ENCODE measurements at regions not wholly inside any gene's neighbourhood (a gene's known extent, or its start where the extent isn't known, plus 50 kb on each side); places are given as distances from the start of the nearest gene placed in this dataset.

DNA sequence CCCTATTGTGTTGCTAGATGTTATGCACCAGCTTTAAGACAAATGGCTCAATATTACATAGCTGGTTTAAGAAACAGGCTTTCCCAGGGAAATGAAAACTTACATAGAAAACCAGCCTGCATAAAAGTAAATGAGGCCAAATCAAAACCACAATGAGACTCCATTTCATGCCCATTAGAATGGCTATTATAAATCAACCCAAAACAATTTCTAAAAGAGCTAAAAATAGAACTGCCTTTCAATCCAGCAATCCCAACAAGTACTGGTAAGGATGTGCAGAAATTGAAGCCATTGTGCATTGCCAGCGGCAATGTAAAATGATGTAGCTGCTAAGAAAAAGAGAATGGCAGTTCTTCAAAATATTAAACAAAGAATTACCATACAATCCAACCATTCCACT, 1170.0 kb upstream of the CDH9 start:
- no peak for DNase-seq

DNA sequence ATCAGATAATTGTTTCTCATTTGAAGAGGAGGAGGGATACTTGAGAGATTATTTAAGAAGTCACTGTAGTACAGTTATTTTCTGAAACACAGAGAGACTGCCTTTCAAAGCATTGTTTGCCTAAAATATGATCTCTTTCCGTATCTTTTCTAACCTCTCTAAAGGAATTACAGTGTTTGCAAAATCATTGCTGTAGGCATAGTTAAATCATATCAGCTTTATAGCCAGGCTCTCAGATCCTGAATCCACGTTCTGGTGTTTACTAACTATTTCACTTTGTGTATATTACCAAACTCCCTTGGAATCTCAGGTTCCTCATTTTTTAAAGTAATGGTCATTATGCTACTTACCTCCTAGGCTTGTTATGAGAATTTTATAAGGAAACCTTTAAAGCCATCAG, 1151.6 kb upstream of the CDH9 start:
- no peak for DNase-seq

DNA sequence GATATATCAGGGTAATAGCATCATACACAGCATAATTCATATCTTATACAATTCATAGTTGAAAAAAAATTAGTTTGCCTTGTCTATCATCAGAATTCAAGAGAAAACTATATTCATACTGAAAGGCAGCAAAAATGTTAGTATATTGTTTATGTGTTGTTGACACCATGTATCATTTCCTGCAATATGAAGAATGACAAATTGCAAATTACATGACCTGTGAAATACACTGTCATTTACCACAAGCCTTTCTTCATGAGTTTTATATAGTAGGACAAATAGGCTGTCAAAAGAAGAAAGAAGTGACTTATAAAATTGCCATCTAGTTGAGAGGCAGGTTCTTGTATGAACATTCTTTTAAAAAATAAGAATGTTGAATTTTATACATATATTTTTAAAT, 1136.3 kb upstream of the CDH9 start:
- DNase-seq, result no peak

DNA sequence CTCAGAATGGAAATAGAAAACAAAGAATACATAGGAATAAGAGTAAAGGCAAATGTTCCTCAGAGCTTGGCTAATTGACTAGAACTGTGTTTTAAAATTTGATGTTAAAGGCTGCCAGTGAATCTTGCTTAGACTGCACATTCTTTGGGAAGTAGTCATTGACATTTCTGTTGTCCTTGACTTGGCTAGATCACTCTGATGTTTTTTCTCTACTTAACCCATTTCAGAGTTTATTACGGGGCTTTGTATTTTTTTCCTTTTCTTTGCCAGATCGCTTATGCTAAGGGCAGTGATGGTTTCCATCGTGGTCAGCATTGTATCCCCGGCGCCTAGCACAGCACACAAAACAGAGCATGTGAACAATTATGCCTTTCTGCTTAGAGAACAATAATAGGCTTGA, 1126.7 kb upstream of the CDH9 start:
- no peak for DNase-seq

DNA sequence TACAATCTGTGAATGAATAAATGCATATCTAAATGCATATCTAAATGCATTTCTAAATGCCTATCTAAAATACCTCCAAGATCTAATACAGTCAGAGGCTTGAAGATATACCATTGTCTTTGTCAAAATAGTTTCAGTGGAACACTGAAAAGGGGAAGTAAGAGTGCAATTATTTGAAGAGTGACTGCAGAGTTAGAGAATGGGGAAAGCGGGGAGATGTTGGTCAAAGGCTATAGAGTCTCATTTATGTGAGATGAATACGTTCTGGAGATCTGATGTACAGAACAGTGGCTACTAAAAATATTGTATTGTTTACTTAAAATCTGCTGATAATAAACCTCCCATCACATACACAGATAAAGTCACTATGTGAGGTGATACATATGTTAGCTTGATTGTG, 1126.2 kb upstream of the CDH9 start:
- no peak for DNase-seq

DNA sequence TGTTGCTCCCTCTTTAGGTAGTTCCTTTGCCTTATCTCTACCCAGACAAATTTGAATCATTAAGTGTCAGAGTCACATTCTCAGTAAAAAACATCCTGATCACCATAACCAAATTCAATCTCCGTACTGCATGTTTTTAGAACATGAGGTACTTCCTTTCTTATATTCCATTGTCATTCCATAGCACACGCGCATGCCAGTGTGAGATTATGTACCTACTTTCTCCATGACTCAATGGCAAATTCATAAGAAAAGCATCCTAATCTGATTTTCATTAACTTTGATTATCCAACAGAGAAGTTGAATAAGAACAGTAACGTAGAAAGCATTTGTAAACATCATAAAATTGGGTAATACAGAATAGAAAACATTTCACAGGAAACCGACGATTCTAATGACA, 1118.6 kb upstream of the CDH9 start:
- no peak for DNase-seq

DNA sequence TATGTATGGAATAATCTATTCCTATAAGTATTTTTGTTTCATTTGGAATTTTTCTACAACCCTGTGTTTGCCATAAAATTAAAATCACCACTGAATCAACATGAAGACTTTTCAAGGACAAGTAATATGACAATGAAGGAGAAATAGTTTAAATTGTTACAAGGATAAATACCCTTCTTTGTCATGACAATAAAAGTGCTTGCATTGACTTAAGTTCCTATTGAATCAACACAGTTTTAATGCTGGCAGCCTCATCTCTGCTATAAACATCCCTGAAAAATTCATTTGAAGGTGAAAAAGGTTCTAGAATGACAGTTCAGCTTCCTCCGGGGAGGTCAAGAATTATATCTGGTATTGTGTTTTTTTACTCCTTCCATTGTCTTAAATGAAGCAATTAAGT, 1105.1 kb upstream of the CDH9 start:
- DNase-seq, result no peak

DNA sequence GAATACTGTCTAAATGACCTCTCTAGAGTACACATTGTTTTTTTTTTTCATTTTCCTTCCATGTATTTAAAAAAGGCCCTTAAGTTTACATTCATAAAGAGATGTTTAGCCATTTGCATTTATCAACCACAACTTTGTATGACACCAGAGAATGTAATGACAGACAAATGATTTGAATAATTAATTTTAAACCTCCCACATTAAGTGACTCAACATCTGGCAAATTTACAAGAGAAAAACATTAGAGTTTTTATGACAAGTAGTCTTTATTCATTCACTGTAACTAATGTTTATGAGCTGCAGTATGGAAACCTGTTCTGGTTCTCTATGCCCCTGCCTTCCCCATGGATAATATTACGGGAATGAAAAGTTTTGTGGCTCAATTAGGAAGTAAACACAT, 1093.8 kb upstream of the CDH9 start:
- DNase-seq, result no peak

DNA sequence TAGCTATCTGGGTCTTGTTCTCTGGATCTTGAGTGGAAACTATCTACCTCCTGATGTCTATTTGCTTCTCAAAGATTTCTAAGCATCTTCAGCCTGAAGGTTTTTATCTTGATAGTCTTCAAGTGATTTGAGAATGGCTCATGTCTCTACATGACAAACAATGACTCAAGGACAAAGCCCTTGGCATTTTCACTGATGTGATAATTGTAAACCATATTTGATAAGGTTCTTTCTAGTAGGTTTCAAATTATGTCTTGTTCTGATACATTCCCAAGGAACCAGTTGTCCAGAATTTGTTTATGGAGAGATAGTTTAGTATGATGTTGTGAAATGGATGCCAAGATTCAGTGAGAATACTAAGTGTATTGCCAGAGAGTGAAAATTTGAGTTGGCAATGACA, 1079.3 kb upstream of the CDH9 start:
- DNase-seq, result no peak

DNA sequence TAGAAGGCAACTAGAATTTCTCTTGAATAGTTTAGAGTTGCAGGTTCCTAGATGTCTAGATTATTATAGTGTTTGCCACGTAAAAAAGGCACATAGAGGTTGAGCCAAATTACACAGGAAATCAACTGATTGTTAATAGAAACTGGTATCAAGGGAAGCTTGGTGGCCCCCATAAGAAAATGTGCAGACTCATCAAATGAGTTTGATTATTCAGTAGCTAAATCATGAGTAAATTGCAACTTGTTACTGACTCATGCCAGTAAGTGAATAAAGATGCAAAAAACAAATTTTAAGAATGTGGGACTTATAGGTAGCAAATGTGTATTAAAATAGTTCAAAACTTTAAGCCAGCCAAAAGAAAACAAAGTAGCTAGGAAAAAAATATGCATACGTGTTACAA, 1078.9 kb upstream of the CDH9 start:
- DNase-seq, result no peak

DNA sequence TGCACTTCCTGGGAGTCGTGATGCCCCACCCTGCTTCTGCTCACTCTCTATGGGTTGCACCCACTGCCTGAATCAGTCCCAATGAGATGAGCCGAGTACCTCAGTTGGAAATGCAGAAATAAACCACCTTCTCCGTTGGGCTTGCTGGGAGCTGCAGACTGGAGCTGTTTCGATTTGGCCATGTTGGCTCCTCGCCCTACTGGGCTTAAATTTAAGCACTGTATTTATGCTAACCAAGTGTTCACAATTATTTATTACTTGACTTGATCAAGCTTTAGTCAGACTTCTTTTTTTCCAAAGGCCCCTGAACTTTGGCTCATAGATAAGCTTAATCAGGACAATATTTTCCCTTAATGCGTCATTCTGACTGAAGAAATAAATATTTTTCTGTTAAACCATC, 1072.4 kb upstream of the CDH9 start:
- DNase-seq, result no peak

DNA sequence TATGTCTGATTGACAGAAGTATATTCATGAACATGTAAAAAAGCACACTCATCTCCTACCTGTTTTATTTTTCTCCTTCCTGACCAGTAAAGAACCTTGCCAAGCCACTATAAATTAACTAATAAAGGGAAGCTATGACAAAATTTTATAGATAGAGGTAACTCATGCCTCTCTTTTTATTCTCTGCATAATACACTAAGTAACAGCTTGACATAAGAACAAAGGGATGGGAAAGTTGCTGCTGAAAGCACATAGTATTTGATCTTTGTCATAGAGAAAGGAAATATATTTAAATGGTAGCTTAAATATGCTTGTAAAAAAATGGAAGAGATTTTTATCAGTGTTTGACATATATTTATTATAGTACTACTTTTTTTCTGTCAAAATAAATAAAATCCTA, 1065.7 kb upstream of the CDH9 start:
- no peak for DNase-seq

DNA sequence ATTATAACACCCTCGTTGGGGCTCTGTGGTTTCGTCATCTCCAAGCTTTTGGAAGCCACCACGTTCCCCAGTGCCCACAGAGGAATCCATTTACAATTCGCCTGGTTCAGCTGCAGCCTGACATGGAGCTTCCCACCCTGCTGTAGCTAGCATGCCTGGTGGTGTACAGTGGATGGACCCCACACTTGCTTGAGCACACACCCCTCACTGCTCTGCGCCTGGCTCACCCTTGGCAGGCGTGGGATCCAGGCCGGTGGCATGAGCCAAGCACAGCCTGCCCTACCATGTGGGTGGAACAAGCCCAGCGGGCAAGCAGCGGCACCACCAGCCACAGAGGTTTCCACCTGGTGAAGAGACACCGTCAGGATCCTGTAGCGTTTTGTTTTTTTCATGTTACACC, 1045.7 kb upstream of the CDH9 start:
- no peak for DNase-seq

DNA sequence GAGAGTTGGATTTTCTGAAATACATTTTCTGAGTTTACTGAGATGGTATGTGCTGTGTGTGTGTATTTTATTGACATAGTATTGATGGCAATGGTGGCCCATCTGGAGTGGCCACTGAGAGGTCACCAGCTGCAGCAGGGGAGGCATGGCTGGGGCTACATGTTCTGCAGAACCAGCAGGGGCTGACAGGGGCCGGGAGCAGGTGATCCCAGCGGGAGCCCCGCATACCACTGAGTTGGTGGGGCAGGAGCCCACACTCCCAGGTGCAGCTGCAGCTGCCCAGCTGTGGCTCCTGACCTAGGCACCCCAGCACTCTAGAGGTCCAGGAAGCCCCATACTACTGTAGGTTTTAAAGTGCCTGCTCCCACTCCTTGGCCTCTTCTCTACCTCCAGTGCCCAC, 1044.2 kb upstream of the CDH9 start:
- no peak for DNase-seq

DNA sequence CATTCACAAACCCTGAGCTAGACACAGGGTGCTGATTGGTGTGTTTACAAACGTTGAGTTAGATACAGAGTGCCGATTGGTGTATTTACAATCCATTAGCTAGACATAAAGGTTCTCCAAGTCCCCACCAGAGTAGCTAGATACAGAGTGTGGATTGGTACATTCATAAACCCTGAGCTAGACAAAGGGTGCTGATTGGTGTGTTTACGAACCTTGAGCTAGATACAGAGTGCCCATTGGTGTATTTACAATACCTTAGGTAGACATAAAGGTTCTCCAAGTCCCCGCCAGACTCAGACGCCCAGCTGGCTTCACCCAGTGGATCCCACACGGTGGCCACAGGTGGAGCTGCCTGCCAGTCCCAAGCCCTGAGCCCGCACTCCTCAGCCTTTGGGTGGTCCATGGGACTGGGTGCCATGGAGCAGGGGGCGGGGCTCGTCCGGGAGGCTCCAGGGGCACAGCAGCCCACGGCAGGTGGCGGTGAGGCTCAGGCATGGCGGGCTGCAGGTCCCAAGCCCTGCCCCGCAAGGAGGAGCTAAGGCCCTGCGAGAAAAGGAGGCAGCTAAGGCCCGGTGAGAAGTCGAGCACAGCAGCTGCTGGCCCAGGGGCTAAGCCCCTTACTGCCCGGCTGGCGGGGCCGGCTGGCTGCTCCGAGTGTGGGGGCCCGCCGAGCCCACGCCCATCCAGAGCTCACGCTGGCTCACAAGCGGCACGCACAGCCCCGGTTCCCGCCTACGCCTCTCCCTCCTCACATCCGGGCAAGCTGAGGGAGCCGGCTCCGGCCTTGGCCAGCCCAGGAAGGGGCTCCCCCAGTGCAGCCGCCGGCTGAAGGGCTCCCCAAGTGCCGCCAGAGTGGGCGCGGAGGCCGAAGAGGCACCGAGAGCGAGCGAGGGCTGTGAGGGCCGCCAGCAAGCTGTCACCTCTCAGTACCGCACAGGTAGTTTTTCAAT, 1039.2 kb upstream of the CDH9 start:
- no peak for DNase-seq

DNA sequence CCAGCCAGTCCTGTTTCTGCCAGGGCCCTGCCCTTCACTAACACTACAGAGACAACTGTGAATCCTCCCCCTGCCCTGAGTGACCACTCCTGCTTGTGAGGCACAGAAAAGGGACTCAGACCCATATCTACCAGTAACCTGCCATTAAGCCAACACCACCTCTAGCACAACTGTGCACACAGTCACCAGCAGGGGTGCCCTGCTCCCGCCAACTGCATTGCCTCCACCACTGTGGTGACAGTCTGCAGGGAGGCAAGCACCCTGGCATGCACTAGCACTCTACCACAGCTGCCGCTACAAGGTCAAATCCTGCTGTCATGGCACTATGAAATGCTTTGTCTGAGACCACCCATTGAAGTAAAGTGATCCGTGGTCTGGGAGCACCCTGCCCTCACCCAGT, 1028.5 kb upstream of the CDH9 start:
- DNase-seq, result no peak

DNA sequence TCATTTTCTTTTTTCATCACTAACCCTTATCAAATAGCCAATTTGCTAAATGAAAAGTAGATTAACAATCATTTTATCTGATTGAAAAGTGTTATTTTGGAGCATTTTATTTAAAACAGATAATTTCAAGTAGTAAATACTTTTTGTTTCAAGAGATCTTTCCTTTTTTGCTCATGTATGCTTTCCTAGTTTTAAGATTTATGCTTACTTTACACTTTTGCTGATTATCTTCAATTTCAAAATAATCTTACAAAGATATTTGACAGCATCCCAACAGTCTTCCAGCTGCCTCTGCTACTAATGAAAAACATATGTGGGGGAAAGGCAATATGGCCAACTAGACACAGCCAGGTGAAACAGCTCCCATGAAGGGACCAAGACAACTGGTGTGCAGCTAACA, 1027.3 kb upstream of the CDH9 start:
- DNase-seq, result no peak

DNA sequence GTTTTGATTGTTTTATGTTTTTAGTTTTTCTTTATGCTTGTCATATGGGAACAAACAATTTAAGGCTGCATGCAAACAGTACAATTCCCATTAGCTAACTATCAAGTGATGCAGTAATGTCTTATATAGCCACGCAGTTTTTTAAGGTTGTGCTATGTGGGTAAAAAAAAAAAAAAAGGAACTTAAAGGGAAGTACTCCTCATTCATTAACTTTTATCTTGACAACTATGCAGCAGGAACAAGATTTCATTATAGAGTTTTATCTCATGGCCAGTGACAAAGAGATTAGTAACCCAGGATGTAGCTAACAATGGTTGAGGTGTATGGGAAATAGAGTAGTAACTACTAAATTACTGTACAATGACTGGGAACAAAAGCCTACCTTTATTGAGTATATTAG, 1008.2 kb upstream of the CDH9 start:
- DNase-seq, result no peak

DNA sequence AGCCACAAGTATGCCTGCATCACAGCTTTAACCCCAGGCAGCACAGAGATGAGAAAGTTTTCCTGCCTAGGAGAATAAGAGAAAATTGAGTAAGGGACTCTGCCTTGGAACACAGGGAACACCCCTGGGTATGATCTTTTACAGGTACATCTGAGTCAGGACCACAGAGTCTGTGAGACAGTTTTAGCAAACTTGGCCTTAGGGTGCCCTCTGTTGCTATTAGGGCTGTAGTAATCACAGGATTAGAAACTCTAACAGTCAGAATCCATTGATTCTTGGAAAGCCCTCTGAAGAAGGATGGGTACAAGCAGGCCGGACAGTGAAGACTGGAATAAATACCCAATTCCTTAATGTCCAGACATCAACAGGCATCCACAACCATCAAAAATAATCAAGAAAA, 989.5 kb upstream of the CDH9 start:
- no peak for DNase-seq

DNA sequence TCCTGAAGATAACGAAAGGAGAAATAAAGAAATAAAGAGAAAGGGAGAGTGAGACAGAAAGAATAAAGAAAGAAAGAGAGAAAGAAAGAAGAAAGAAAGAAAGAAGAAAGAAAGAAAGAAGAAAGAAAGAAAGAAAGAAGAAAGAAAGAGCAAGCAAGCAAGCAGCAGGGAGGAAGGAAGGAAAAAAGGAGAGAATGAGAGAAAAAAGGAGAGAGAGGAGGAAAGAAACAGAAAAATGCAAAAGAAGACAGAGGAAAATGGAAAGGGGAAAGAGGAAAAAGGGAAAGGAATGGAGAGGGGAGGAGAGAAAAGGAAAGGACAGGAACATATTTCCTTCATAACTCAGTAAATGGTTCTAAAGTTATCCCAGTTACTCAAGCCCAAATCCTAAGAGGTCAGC, 978.8 kb upstream of the CDH9 start:
- DNase-seq, result no peak

DNA sequence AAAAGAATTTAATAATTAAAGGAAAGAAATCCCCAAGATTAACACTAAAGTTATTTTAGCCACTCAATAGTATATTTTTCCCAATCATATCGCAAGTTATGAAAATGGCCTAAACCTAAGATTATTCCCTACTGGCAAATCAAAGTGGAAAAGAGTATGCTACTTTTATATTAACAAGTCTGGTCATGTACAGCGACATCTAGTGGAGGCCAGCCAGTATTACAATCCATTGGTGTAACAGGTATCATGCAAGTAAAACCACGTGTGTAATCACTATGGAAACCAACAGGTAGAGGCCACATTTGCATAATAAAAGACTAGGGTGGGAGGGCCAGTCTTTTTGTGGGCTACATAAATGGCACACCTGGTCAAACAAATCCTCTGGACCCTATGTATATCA, 976.4 kb upstream of the CDH9 start:
- no peak for DNase-seq

DNA sequence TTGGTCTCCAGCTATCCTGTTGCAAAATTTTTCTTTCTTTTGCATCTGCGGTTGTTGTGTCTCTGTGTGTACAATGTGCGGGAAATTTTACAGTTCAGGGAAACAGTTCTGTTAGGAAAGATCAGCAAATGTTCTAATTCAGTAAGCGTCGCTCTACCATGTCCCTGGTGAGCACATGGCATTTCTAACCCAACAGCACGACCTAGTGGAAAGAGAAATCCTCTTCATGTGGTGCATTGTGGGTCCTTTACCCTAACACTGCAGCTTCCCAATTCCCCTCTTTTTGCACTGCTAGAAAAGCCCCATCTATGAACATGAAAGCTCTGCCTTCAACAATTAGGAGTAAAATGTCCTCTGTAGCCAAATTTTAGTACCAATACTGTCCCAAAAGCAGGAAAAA, 974.2 kb upstream of the CDH9 start:
- DNase-seq, result no peak

DNA sequence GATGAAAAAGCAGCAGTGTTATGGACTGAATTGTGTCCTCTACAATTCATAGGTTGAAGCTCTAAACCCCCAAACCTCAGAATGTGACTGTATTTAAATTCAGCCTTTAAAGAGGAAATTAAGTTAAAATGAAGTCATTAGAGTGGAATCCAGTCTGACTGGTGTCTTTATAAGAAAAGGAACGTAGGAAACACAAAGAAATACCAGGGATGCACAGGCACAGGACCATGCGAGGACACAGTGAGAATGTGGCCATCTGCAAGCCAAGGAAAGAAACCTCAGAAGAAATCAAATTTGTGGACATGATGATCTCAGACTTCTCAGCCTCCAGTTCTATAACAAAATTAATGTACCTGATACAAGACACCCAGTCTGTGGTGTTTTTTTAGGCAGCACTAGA, 971.2 kb upstream of the CDH9 start:
- no peak for DNase-seq

DNA sequence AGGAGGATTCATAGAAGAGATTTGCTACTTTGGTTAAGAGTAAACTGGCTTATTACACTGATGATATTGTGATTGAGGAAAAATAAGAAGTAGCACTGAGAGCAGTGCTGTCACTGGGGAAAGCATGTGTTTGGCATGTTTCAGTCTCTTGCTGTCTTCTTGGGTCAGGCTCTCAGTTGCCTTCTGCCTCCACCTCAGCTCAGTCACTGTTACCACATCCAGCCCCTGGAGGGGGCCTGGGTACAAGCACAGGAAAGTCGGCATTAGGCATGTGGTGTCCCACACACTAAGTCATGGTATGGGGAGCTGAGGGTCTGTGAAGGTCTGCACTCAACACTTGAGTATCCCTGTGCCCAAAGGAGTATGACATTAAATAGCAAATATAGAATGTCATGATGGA, 958.3 kb upstream of the CDH9 start:
- no peak for DNase-seq

DNA sequence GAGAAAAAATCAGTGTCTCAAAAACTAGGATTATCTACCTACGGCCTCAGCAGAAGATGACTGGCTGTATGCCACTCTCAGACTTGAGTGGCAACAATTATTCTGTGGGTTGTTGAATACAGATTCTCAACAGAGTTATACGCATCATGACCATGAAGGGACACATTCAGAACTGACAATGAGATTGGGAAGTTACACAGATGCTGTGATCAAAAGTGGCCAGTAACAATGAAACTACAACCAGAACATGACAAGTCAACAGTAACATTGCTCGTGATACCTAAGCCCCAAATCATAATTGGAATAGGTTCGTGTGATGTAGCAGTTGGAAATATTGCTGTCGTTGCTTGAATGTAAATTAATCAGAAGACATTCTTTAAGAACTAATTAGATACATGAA, 957.5 kb upstream of the CDH9 start:
- no peak for DNase-seq
